HCT116 (cell line): ENCODE measurements at regions not wholly inside any gene's neighbourhood (a gene's known extent, or its start where the extent isn't known, plus 50 kb on each side); places are given as distances from the start of the nearest gene placed in this dataset.

Experiments
- ATAC-seq: fragments of 200-7000 bp; cut with Tn5 transposase; 2 replicates; pipeline ENCODE4 v1.9.1; 2020; ENCODE audit warnings: mild to moderate bottlenecking, moderate library complexity
- BruUV-seq: library from RNA; stranded (reverse); fragments of 400-500 nt; replicated peaks from 2 replicates; lab custom pipeline; 2021; lab: Mats Ljungman, UMichigan
- CTCF ChIA-PET: fragments of 300-600 bp; sonication (Branson Sonifier 250); formaldehyde crosslinking; loops from one replicate; lab custom pipeline; 2021; ENCODE audit warnings: antibody characterized with exemption; lab: Charles Lee
- POLR2A ChIA-PET: fragments of 300-600, 350-600 bp; sonication (Branson Sonifier 250); formaldehyde crosslinking; loops from one replicate; lab custom pipeline; 2021; ENCODE audit warnings: antibody characterized with exemption; lab: Charles Lee
- RAD21 ChIA-PET, 2 experiments: fragments of 300-600 bp; sonication (Branson Sonifier 250); formaldehyde crosslinking; loops; one replicate each; lab custom pipeline; 2023; ENCODE audit warnings: low total read pairs in 2 of 2; ENCODE audit not compliant: uncharacterized antibody in 2 of 2, unreplicated experiment in 2 of 2, low non-redundant PET in 1 of 2; lab: Charles Lee
- DNase-seq: peaks from one replicate; pipeline ENCODE4 v3.0.0-alpha.2; 2010; ENCODE audit warnings: low read depth, low spot score
- H2AFZ ChIP-seq: fragments of 200-600 bp; shearing (Covaris generic), sonication (generic); 2 replicates; pipeline ENCODE4 v1.6.1; 2017; ENCODE audit warnings: low read depth, mixed run types, mixed read lengths, antibody characterized with exemption, low read length; ENCODE audit not compliant: poor library complexity, severe bottlenecking
- H3K27ac ChIP-seq: 2 replicates; pipeline ENCODE4 v1.5.1; 2012; ENCODE audit warnings: low read depth, low read length
- H3K27me3 ChIP-seq: fragments of 200-600 bp; sonication (generic); 2 replicates; pipeline ENCODE4 v1.6.1; 2016; ENCODE audit warnings: mixed run types, low read length, mixed read lengths; ENCODE audit not compliant: insufficient read depth
- H3K36me3 ChIP-seq, 2 experiments: fragments of 200-500 bp in 1 of 2; fragments of 200-600 bp in 1 of 2; sonication (Bioruptor generic) in 1 of 2; sonication (generic) in 1 of 2; 2 replicates each; pipeline versions ENCODE4 v1.5.1 to v1.6.1; 2014 to 2016; ENCODE audit warnings: low read length in 2 of 2, inconsistent platforms in 1 of 2, mixed read lengths in 1 of 2, mixed run types in 1 of 2; ENCODE audit not compliant: insufficient read depth in 2 of 2, control insufficient read depth in 1 of 2
- H3K4me1 ChIP-seq, 2 experiments: fragments of 200-600 bp in 1 of 2; sonication (generic) in 1 of 2; 2 replicates each; pipeline versions ENCODE4 v1.5.1 to v1.6.1; 2012 to 2017; ENCODE audit warnings: low read length in 2 of 2, inconsistent platforms in 1 of 2, mild to moderate bottlenecking in 1 of 2, mixed read lengths in 1 of 2, mixed run types in 1 of 2, moderate library complexity in 1 of 2; ENCODE audit not compliant: insufficient read depth in 2 of 2, control insufficient read depth in 1 of 2
- H3K4me2 ChIP-seq: fragments of 200-600 bp; sonication (generic); 2 replicates; pipeline ENCODE4 v1.6.1; 2017; ENCODE audit warnings: mixed run types, low read length, mixed read lengths
- H3K4me3 ChIP-seq, 2 experiments: fragments of 200-600 bp in 1 of 2; sonication (generic) in 1 of 2; replicated peaks in 1 of 2; 2 replicates each; pipeline ENCODE4 v1.5.1; 2011 to 2016; ENCODE audit warnings: low read length in 2 of 2, control low read depth in 1 of 2, low read depth in 1 of 2, mild to moderate bottlenecking in 1 of 2, mixed read lengths in 1 of 2, mixed run types in 1 of 2
- H3K79me2 ChIP-seq: fragments of 200-600 bp; sonication (generic); 2 replicates; pipeline ENCODE4 v1.6.1; 2017; ENCODE audit warnings: mild to moderate bottlenecking, mixed run types, low read length, moderate library complexity, mixed read lengths; ENCODE audit not compliant: insufficient read depth
- H3K9ac ChIP-seq: fragments of 200-600 bp; sonication (generic); 2 replicates; pipeline ENCODE4 v1.6.1; 2016; ENCODE audit warnings: low read length, mixed read lengths
- H3K9me2 ChIP-seq: fragments of 200-600 bp; sonication (generic), shearing (Covaris generic); 2 replicates; pipeline ENCODE4 v1.6.1; 2017; ENCODE audit warnings: mixed run types, mild to moderate bottlenecking, moderate library complexity; ENCODE audit not compliant: insufficient read depth
- H3K9me3 ChIP-seq, 2 experiments: fragments of 200-500 bp in 1 of 2; fragments of 200-600 bp in 1 of 2; sonication (Bioruptor generic) in 1 of 2; sonication (generic) in 1 of 2; 2 replicates each; pipeline ENCODE4 v1.6.1; 2014 to 2017; ENCODE audit warnings: low read length in 2 of 2, mixed read lengths in 2 of 2, inconsistent platforms in 1 of 2, low read depth in 1 of 2, mild to moderate bottlenecking in 1 of 2, mixed run types in 1 of 2, moderate library complexity in 1 of 2; ENCODE audit not compliant: control insufficient read depth in 1 of 2, insufficient read depth in 1 of 2
- H4K20me1 ChIP-seq: fragments of 200-600 bp; sonication (generic), shearing (Covaris generic); 2 replicates; pipeline ENCODE4 v1.6.1; 2017; ENCODE audit warnings: mixed run types, mild to moderate bottlenecking, moderate library complexity; ENCODE audit not compliant: insufficient read depth
- CBX3 ChIP-seq: IDR thresholded peaks from 2 replicates; pipeline ENCODE4 v1.6.1; 2012; ENCODE audit warnings: low read depth
- CEBPB ChIP-seq: IDR thresholded peaks from 2 replicates; pipeline ENCODE4 v1.6.1; 2012; ENCODE audit warnings: low read depth
- ELF1 ChIP-seq: IDR thresholded peaks from 2 replicates; pipeline ENCODE4 v1.6.1; 2012; ENCODE audit warnings: low read depth, borderline replicate concordance
- EZH2 ChIP-seq: fragments of 200-600 bp; sonication (generic); IDR thresholded peaks from 2 replicates; pipeline ENCODE4 v1.6.1; 2017; ENCODE audit warnings: antibody characterized with exemption, mixed run types
- FOSL1 ChIP-seq: IDR thresholded peaks from 2 replicates; pipeline ENCODE4 v1.6.1; 2012; ENCODE audit warnings: low read depth
- MAX ChIP-seq: IDR thresholded peaks from 2 replicates; pipeline ENCODE4 v1.6.1; 2012
- POLR2AphosphoS5 ChIP-seq: IDR thresholded peaks from 2 replicates; pipeline ENCODE4 v1.6.1; 2011; ENCODE audit warnings: mild to moderate bottlenecking, low read depth, low read length, moderate library complexity
- RAD21 ChIP-seq: IDR thresholded peaks from 2 replicates; pipeline ENCODE4 v1.6.1; 2012; ENCODE audit warnings: low read depth, mild to moderate bottlenecking
- SIN3A ChIP-seq: IDR thresholded peaks from 2 replicates; pipeline ENCODE4 v1.6.1; 2012; ENCODE audit warnings: low read depth
- SP1 ChIP-seq: IDR thresholded peaks from 2 replicates; pipeline ENCODE4 v1.6.1; 2012; ENCODE audit warnings: low read depth
- YY1 ChIP-seq: IDR thresholded peaks from 2 replicates; pipeline ENCODE4 v1.6.1; 2011; ENCODE audit warnings: low read length, low read depth, moderate library complexity, mild to moderate bottlenecking; ENCODE audit not compliant: insufficient replicate concordance; ENCODE audit errors: extremely low read depth
- ZFX ChIP-seq: fragments of 450-650 bp; IDR thresholded peaks from 2 replicates; pipeline ENCODE4 v1.6.1; 2017
- ZNF274 ChIP-seq: fragments of 200-500 bp; sonication (Bioruptor generic); IDR thresholded peaks from 2 replicates; pipeline ENCODE4 v1.6.1; 2014; ENCODE audit warnings: mild to moderate bottlenecking, low read depth, low read length, inconsistent platforms
- intact Hi-C: fragments of 100-400 bp; cut with micrococcal nuclease; formaldehyde crosslinking; loops from 2 replicates; pipeline ENCODE4 v1.10.0; 2022
- TF ChIP-seq, protein P1 (sequence below): IDR thresholded peaks from 2 replicates; pipeline ENCODE4 v1.6.1; 2011; ENCODE audit warnings: mild to moderate bottlenecking, low read length, moderate library complexity; ENCODE audit not compliant: insufficient replicate concordance; ENCODE audit errors: extremely low read depth
- TF ChIP-seq, protein P2 (sequence below): IDR thresholded peaks from 2 replicates; pipeline ENCODE4 v1.6.1; 2012

GRCh38 chr14:105711044-105711620 is 184.7 kb downstream of the TMEM121 start:
- intact Hi-C loops = no loop called here
- TF ChIP-seq, protein P1, sequence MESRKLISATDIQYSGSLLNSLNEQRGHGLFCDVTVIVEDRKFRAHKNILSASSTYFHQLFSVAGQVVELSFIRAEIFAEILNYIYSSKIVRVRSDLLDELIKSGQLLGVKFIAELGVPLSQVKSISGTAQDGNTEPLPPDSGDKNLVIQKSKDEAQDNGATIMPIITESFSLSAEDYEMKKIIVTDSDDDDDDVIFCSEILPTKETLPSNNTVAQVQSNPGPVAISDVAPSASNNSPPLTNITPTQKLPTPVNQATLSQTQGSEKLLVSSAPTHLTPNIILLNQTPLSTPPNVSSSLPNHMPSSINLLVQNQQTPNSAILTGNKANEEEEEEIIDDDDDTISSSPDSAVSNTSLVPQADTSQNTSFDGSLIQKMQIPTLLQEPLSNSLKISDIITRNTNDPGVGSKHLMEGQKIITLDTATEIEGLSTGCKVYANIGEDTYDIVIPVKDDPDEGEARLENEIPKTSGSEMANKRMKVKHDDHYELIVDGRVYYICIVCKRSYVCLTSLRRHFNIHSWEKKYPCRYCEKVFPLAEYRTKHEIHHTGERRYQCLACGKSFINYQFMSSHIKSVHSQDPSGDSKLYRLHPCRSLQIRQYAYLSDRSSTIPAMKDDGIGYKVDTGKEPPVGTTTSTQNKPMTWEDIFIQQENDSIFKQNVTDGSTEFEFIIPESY = no peak
- TF ChIP-seq, all 23 proteins: peak for 0
- ChIA-PET CTCF (no interaction called here), RAD21 (no interaction called here), POLR2A (no interaction called here)
- H3K36me3 ChIP-seq = no peaks in the 10 kb centered on the region
- H2AFZ ChIP-seq = no peak overlapping the region
- H3K4me3 ChIP-seq = no peak overlapping the region
- H3K9me2 ChIP-seq = no peaks in the 10 kb centered on the region
- peaks cover 4 to 6% of the 10 kb centered on the region in 2 experiments; a peak in 2 of 4 replicates for H3K4me1 ChIP-seq
- no peak overlapping the region for H3K9ac ChIP-seq
- DNase-seq (no peak), ATAC-seq (no peak)
- H3K27ac ChIP-seq = no peak overlapping the region
- no peaks in the 10 kb centered on the region for H3K79me2 ChIP-seq
- no peaks in the 10 kb centered on the region for H3K9me3 ChIP-seq
- H3K27me3 ChIP-seq = no peaks in the 10 kb centered on the region
- H4K20me1 ChIP-seq = no peaks in the 10 kb centered on the region
- BruUV-seq = no TSS peak
- no peak overlapping the region for H3K4me2 ChIP-seq

DNA sequence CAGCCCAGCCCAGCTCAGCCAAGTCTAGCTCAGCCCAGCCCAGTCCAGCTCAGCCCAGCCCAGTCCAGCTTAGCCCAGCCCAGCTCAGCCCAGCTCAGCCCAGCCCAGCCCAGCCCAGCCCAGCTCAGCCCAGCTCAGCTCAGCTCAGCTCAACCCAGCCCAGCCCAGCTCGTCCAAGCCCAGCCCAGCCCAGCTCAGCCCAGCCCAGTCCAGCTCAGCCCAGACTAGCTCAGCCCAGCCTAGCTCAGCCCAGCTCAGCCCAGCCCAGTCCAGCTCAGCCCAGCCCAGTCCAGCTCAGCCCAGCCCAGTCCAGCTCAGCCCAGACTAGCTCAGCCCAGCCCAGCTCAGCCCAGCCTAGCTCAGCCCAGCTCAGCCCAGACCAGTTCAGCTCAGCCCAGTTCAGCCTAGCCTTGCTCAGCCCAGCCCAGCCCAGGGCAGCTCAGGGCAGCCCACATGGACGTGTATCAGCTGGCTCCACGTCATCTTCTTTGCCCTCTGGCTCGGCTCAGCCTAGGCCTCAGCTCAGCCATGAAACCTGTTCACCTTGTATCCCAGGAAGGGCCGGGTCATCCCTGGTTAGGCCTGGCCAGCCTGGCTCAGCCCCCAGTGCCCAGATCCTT is 185.6 kb downstream of the TMEM121 start:
- ATAC-seq = no peak
- RAD21 ChIA-PET = no interaction called here
- H2AFZ ChIP-seq = no peak overlapping the region
- no peaks in the 10 kb centered on the region for H3K36me3 ChIP-seq
- no peak overlapping the region for H3K27ac ChIP-seq
- no peaks in the 10 kb centered on the region for H3K27me3 ChIP-seq
- CTCF ChIA-PET = no interaction called here
- no peak overlapping the region for H3K4me2 ChIP-seq
- no TSS peak for BruUV-seq
- POLR2A ChIA-PET = no interaction called here
- no peak overlapping the region for H3K4me3 ChIP-seq
- DNase-seq = no peak
- H3K4me1 ChIP-seq = peaks cover 4 to 6% of the 10 kb centered on the region in 2 experiments; a peak in 2 of 4 replicates
- no peaks in the 10 kb centered on the region for H3K9me2 ChIP-seq
- H3K79me2 ChIP-seq = no peaks in the 10 kb centered on the region
- H3K9ac ChIP-seq = no peak overlapping the region
- no peaks in the 10 kb centered on the region for H3K9me3 ChIP-seq
- TF ChIP-seq RAD21 (no peak), POLR2AphosphoS5 (no peak), MAX (no peak), FOSL1 (no peak), SIN3A (no peak), CBX3 (no peak), ELF1 (no peak), ZNF274 (no peak), EZH2 (no peak), YY1 (no peak), ZFX (no peak), CEBPB (no peak), SP1 (no peak)
- TF ChIP-seq, protein P1 = no peak
- TF ChIP-seq, protein P2, sequence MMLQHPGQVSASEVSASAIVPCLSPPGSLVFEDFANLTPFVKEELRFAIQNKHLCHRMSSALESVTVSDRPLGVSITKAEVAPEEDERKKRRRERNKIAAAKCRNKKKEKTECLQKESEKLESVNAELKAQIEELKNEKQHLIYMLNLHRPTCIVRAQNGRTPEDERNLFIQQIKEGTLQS = no peak
- intact Hi-C loops = no loop called here
- no peaks in the 10 kb centered on the region for H4K20me1 ChIP-seq
